ENCODE measurements at regions not wholly inside any gene's neighbourhood (a gene's known extent, or its start where the extent isn't known, plus 50 kb on each side); places are given as distances from the start of the nearest gene placed in this dataset.

DNA sequence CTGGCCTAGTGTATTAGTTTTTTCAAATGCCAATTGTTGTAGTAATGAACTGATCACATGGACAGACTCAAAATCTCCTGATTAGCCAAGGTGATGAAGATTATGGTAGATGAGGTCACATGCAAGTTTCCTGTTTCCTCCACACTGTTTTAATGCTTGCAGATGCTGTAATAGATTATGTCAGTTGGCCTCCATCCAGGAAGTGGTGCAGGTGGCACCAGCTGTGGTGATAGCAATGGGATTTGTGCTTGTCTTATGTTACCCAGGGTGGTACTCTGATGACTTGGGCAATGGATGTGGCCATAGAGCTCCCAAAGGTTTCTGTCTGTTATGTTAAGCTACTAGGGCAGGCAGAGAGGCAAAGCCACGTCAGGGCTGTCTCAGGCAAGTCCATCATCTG is 332.9 kb upstream of the DDX18 start:
- ChIA-PET CTCF (no interaction called here), POLR2A (ENCODE audit: unreplicated experiment) (no interaction called here)
- H3K79me2 ChIP-seq (ENCODE audit: low read length): no peaks in the 10 kb centered on the region
- H3K9ac ChIP-seq (ENCODE audit: low read length): no peak overlapping the region
- TF ChIP-seq, protein P1, sequence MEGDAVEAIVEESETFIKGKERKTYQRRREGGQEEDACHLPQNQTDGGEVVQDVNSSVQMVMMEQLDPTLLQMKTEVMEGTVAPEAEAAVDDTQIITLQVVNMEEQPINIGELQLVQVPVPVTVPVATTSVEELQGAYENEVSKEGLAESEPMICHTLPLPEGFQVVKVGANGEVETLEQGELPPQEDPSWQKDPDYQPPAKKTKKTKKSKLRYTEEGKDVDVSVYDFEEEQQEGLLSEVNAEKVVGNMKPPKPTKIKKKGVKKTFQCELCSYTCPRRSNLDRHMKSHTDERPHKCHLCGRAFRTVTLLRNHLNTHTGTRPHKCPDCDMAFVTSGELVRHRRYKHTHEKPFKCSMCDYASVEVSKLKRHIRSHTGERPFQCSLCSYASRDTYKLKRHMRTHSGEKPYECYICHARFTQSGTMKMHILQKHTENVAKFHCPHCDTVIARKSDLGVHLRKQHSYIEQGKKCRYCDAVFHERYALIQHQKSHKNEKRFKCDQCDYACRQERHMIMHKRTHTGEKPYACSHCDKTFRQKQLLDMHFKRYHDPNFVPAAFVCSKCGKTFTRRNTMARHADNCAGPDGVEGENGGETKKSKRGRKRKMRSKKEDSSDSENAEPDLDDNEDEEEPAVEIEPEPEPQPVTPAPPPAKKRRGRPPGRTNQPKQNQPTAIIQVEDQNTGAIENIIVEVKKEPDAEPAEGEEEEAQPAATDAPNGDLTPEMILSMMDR (conservative IDR thresholded peaks at IDR 0.05; ENCODE audit: low read depth, low read length): no peak
- TF ChIP-seq EZH2 (IDR thresholded peaks at IDR 0.05; ENCODE audit: low read length, unreplicated experiment) (no peak), EZH2phosphoT487 (IDR thresholded peaks at IDR 0.05; ENCODE audit: borderline replicate concordance, low read length) (no peak)
- H3K4me3 ChIP-seq (ENCODE audit: low read length): no peak overlapping the region
- no TSS peak for BruUV-seq (replicated peaks)
- no peak overlapping the region for H2AFZ ChIP-seq (ENCODE audit: low read length)
- H3K9me3 ChIP-seq (ENCODE audit: low read length): no peaks in the 10 kb centered on the region
- H3K27ac ChIP-seq (ENCODE audit: low read length): no peak overlapping the region
- no peaks in the 10 kb centered on the region for H4K20me1 ChIP-seq (ENCODE audit: low read length)
- H3K4me2 ChIP-seq (ENCODE audit: low read length): no peak overlapping the region
- H3K27me3 ChIP-seq (ENCODE audit: low read length): no peaks in the 10 kb centered on the region
- no peaks in the 10 kb centered on the region for H3K4me1 ChIP-seq (ENCODE audit: insufficient read depth, low read length)
- H3F3A ChIP-seq (ENCODE audit: low read length, unreplicated experiment): no peaks in the 10 kb centered on the region
- no peak for ATAC-seq
- no peak for DNase-seq
- intact Hi-C loops (cut with micrococcal nuclease): no loop called here
- H3K36me3 ChIP-seq (ENCODE audit: low read depth, low read length): no peaks in the 10 kb centered on the region
- no peaks in the 10 kb centered on the region for H3K9me2 ChIP-seq (replicated peaks; ENCODE audit: low read length)

DNA sequence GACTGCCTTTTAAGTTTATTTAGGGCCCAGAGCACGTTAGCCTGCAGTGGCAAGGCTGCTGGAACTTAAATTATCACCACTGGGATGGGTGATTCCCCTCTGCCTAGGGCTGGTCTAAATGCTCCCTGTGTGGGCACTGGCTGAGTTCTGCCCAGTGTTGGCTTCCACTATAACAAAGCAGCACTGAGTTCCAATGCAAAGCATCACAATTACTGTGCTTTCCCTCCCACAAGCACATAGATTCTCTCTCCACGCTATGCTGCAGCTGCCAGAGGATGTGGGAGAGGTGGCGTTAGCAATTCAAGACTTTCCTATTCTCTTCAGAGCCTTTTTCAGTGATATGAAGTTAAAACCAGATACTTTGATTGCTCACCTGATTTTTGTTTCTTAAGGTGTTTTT is 328.9 kb upstream of the DDX18 start:
- no peak overlapping the region for H3K4me2 ChIP-seq (ENCODE audit: low read length)
- H2AFZ ChIP-seq (ENCODE audit: low read length): no peak overlapping the region
- no peaks in the 10 kb centered on the region for H4K20me1 ChIP-seq (ENCODE audit: low read length)
- ATAC-seq (no peak), DNase-seq (no peak)
- no TSS peak for BruUV-seq (replicated peaks)
- H3F3A ChIP-seq (ENCODE audit: low read length, unreplicated experiment): no peaks in the 10 kb centered on the region
- H3K9ac ChIP-seq (ENCODE audit: low read length): no peak overlapping the region
- intact Hi-C loops (cut with micrococcal nuclease): no loop called here
- H3K9me3 ChIP-seq (ENCODE audit: low read length): no peaks in the 10 kb centered on the region
- POLR2A ChIA-PET (ENCODE audit: unreplicated experiment): no interaction called here
- CTCF ChIA-PET: no interaction called here
- H3K4me1 ChIP-seq (ENCODE audit: insufficient read depth, low read length): no peaks in the 10 kb centered on the region
- H3K4me3 ChIP-seq (ENCODE audit: low read length): no peak overlapping the region
- H3K79me2 ChIP-seq (ENCODE audit: low read length): no peaks in the 10 kb centered on the region
- no peaks in the 10 kb centered on the region for H3K27me3 ChIP-seq (ENCODE audit: low read length)
- no peaks in the 10 kb centered on the region for H3K36me3 ChIP-seq (ENCODE audit: low read depth, low read length)
- no peaks in the 10 kb centered on the region for H3K9me2 ChIP-seq (replicated peaks; ENCODE audit: low read length)
- no peak overlapping the region for H3K27ac ChIP-seq (ENCODE audit: low read length)
- TF ChIP-seq, protein P1 (conservative IDR thresholded peaks at IDR 0.05; ENCODE audit: low read depth, low read length): no peak
- TF ChIP-seq EZH2 (IDR thresholded peaks at IDR 0.05; ENCODE audit: low read length, unreplicated experiment): no peak

DNA sequence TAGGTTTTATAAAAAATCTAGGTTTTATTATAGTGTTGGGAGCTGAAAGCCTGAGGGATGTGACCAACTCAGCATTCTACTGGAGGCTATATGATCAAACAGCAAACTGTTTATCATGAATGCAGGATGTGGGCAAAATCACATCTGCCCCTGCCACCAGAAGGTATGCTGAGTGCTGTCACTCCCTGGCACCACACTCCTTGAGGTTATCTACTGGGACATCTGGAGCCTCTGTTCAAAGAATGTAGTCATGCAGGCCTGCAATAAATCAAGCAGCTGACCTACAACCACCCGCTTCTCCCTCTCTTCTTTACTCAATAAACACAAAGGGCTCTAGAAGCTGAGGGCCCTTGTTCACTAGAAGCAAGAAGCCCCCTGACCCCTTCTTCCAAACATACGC is 328.4 kb upstream of the DDX18 start:
- Histone ChIP-seq H3K4me3 (ENCODE audit: low read length) (no peak overlapping the region), H3K9me2 (replicated peaks; ENCODE audit: low read length) (no peaks in the 10 kb centered on the region), H2AFZ (ENCODE audit: low read length) (no peak overlapping the region), H3K9me3 (ENCODE audit: low read length) (no peaks in the 10 kb centered on the region), H3K9ac (ENCODE audit: low read length) (no peak overlapping the region), H3K36me3 (ENCODE audit: low read depth, low read length) (no peaks in the 10 kb centered on the region), H3K27me3 (ENCODE audit: low read length) (no peaks in the 10 kb centered on the region), H3K79me2 (ENCODE audit: low read length) (no peaks in the 10 kb centered on the region), H4K20me1 (ENCODE audit: low read length) (no peaks in the 10 kb centered on the region), H3F3A (ENCODE audit: low read length, unreplicated experiment) (no peaks in the 10 kb centered on the region), H3K27ac (ENCODE audit: low read length) (no peak overlapping the region), H3K4me2 (ENCODE audit: low read length) (no peak overlapping the region), H3K4me1 (ENCODE audit: insufficient read depth, low read length) (no peaks in the 10 kb centered on the region)
- intact Hi-C loops (cut with micrococcal nuclease): no loop called here
- TF ChIP-seq EZH2 (IDR thresholded peaks at IDR 0.05; ENCODE audit: low read length, unreplicated experiment) (no peak), EZH2phosphoT487 (IDR thresholded peaks at IDR 0.05; ENCODE audit: borderline replicate concordance, low read length) (no peak)
- TF ChIP-seq, protein P1 (conservative IDR thresholded peaks at IDR 0.05; ENCODE audit: low read depth, low read length): no peak
- no TSS peak for BruUV-seq (replicated peaks)
- POLR2A ChIA-PET (ENCODE audit: unreplicated experiment): no interaction called here
- CTCF ChIA-PET: no interaction called here
- ATAC-seq: no peak
- no peak for DNase-seq

All from PC-3 (cell line).